Esophagus squamous epithelium (tissue), 4 donors: ENCODE measurements at regions not wholly inside any gene's neighbourhood (a gene's known extent, or its start where the extent isn't known, plus 50 kb on each side); places are given as distances from the start of the nearest gene placed in this dataset.

Experiments used
- CTCF ChIP-seq, 6 experiments: fragments of 450-650 bp in 4 of 6; fragments of 200-600 bp in 2 of 6; sonication (generic) in 2 of 6; IDR thresholded peaks; one replicate each; pipeline ENCODE4 v1.5.1; 2016 to 2019; ENCODE audit warnings: antibody characterized with exemption in 6 of 6, mild to moderate bottlenecking in 4 of 6, moderate library complexity in 4 of 6
- POLR2A ChIP-seq, 4 donors: fragments of 450-650 bp; IDR thresholded peaks; one replicate each; pipeline ENCODE4 v1.6.1; 2017; ENCODE audit warnings: antibody characterized with exemption in 4 of 4, mild to moderate bottlenecking in 4 of 4, moderate library complexity in 3 of 4

GRCh38 chr2:138291805-138292204 is 209.8 kb upstream of the SPOPL start:
- TF ChIP-seq CTCF (IDR thresholded peaks at IDR 0.05) (no peak), POLR2A (IDR thresholded peaks at IDR 0.05) (no peak)
